H1 (cell line): ENCODE measurements at regions not wholly inside any gene's neighbourhood (a gene's known extent, or its start where the extent isn't known, plus 50 kb on each side); places are given as distances from the start of the nearest gene placed in this dataset.

ENCODE experiments used
- CTCF ChIA-PET: fragments of 300-600 bp; sonication (Branson Sonifier 250); formaldehyde crosslinking; loops from one replicate; lab custom pipeline; 2021; ENCODE audit not compliant: partially characterized antibody; lab: Charles Lee
- POLR2A ChIA-PET: fragments of 300-600 bp; sonication (Branson Sonifier 250); formaldehyde crosslinking; loops from one replicate; lab custom pipeline; 2021; ENCODE audit warnings: inconsistent platforms; ENCODE audit not compliant: partially characterized antibody; lab: Charles Lee
- DNase-seq, 2 experiments: peaks; one replicate each; pipeline versions ENCODE4 v3.0.0 to v3.0.0-alpha.2; 2010 to 2022; ENCODE audit warnings: low spot score in 2 of 2, low read depth in 1 of 2, mixed read lengths in 1 of 2
- FAIRE-seq: peaks from 2 replicates; lab custom pipeline; 2011; peaks lifted over from hg19 to GRCh38; lab: Jason Lieb, UNC
- H2AFZ ChIP-seq: 2 replicates; pipeline ENCODE4 v1.8.1; 2012; ENCODE audit warnings: low read length, inconsistent platforms
- H2AK5ac ChIP-seq: 2 replicates; pipeline ENCODE4 v1.6.1; 2013; ENCODE audit warnings: low read depth, low read length
- H2BK120ac ChIP-seq: replicated peaks from 2 replicates; pipeline ENCODE3; 2013; ENCODE audit warnings: low read depth, low read length, inconsistent platforms
- H2BK12ac ChIP-seq: 2 replicates; pipeline ENCODE4 v1.6.1; 2013; ENCODE audit warnings: low read depth, low read length
- H2BK15ac ChIP-seq: 2 replicates; pipeline ENCODE4 v1.6.1; 2013; ENCODE audit warnings: low read length
- H2BK20ac ChIP-seq: 2 replicates; pipeline ENCODE4 v1.6.1; 2013; ENCODE audit warnings: low read length
- H2BK5ac ChIP-seq: 2 replicates; pipeline ENCODE4 v1.6.1; 2013; ENCODE audit warnings: low read depth, low read length
- H3K14ac ChIP-seq: 2 replicates; pipeline ENCODE4 v1.6.1; 2013; ENCODE audit warnings: inconsistent platforms; ENCODE audit not compliant: insufficient read length
- H3K18ac ChIP-seq: 2 replicates; pipeline ENCODE4 v1.6.1; 2013; ENCODE audit warnings: low read length; ENCODE audit errors: extremely low read depth
- H3K23ac ChIP-seq: 2 replicates; pipeline ENCODE4 v1.6.1; 2013; ENCODE audit warnings: inconsistent platforms; ENCODE audit not compliant: insufficient read length
- H3K23me2 ChIP-seq: 2 replicates; pipeline ENCODE4 v1.6.1; 2013; ENCODE audit warnings: low read depth, low read length
- H3K27ac ChIP-seq: 2 replicates; pipeline ENCODE4 v1.6.1; 2011; ENCODE audit warnings: low read depth, low read length, inconsistent platforms
- H3K27me3 ChIP-seq, 4 experiments: replicated peaks in 1 of 4; 1 replicate in 1 of 4; 2 replicates in 3 of 4; pipeline versions ENCODE4 v1.6.1 to v1.8.1; 2011 to 2013; ENCODE audit warnings: low read length in 3 of 4, mild to moderate bottlenecking in 3 of 4, inconsistent platforms in 2 of 4, mixed read lengths in 2 of 4, moderate library complexity in 1 of 4; ENCODE audit not compliant: control insufficient read depth in 3 of 4, insufficient read depth in 3 of 4; ENCODE audit errors: extremely low read depth in 1 of 4
- H3K36me3 ChIP-seq, 4 experiments: 2 replicates each; pipeline versions ENCODE4 v1.6.1 to v1.8.1; 2011 to 2013; ENCODE audit warnings: mild to moderate bottlenecking in 4 of 4, low read length in 3 of 4, moderate library complexity in 2 of 4, control low read depth in 1 of 4, inconsistent platforms in 1 of 4; ENCODE audit not compliant: insufficient read depth in 4 of 4, control insufficient read depth in 2 of 4
- H3K4ac ChIP-seq: replicated peaks from 2 replicates; pipeline ENCODE3; 2013; ENCODE audit warnings: low read length, low read depth, mixed read lengths, inconsistent platforms; ENCODE audit not compliant: insufficient read length
- H3K4me1 ChIP-seq, 4 experiments: replicated peaks in 1 of 4; 1 replicate in 1 of 4; 2 replicates in 3 of 4; pipeline versions ENCODE4 v1.6.1 to v1.8.1; 2011 to 2013; ENCODE audit warnings: low read length in 3 of 4, inconsistent platforms in 2 of 4, mixed read lengths in 1 of 4; ENCODE audit not compliant: insufficient read depth in 4 of 4, control insufficient read depth in 3 of 4
- H3K4me2 ChIP-seq, 2 experiments: 2 replicates each; pipeline versions ENCODE4 v1.6.1 to v1.8.1; 2011 to 2013; ENCODE audit warnings: low read depth in 2 of 2, low read length in 2 of 2, control low read depth in 1 of 2, inconsistent platforms in 1 of 2, mild to moderate bottlenecking in 1 of 2; ENCODE audit not compliant: insufficient read depth in 1 of 2
- H3K4me3 ChIP-seq, 4 experiments: fragments of 200-600, 300-600 bp in 1 of 4; sonication (generic), shearing (Covaris generic), sonication (Bioruptor Twin) in 1 of 4; 2 replicates each; pipeline versions ENCODE4 v1.5.1 to v1.8.1; 2011 to 2016; ENCODE audit warnings: low read length in 4 of 4, low read depth in 3 of 4, control low read depth in 2 of 4, inconsistent platforms in 2 of 4, mild to moderate bottlenecking in 2 of 4, mixed read lengths in 1 of 4, moderate library complexity in 1 of 4; ENCODE audit not compliant: insufficient read depth in 2 of 4; ENCODE audit errors: extremely low read depth in 1 of 4
- H3K56ac ChIP-seq: replicated peaks from 2 replicates; pipeline ENCODE3; 2013; ENCODE audit warnings: low read depth, mild to moderate bottlenecking, mixed read lengths, low read length, inconsistent platforms; ENCODE audit not compliant: insufficient read length
- H3K79me1 ChIP-seq: 2 replicates; pipeline ENCODE4 v1.6.1; 2013; ENCODE audit warnings: low read depth, low read length, control low read depth
- H3K79me2 ChIP-seq, 2 experiments: 2 replicates each; pipeline versions ENCODE4 v1.6.1 to v1.8.1; 2012 to 2013; ENCODE audit warnings: low read length in 2 of 2, mild to moderate bottlenecking in 2 of 2, inconsistent platforms in 1 of 2; ENCODE audit not compliant: insufficient read depth in 2 of 2, control insufficient read depth in 1 of 2
- H3K9ac ChIP-seq, 4 experiments: replicated peaks in 1 of 4; 1 replicate in 1 of 4; 2 replicates in 3 of 4; pipeline versions ENCODE4 v1.6.1 to v1.8.1; 2011 to 2013; ENCODE audit warnings: low read depth in 3 of 4, low read length in 3 of 4, control low read depth in 2 of 4, mild to moderate bottlenecking in 2 of 4, moderate library complexity in 2 of 4, inconsistent platforms in 1 of 4; ENCODE audit errors: extremely low read depth in 1 of 4
- H3K9me3 ChIP-seq, 2 experiments: 2 replicates each; pipeline versions ENCODE4 v1.6.1 to v1.8.1; 2012 to 2013; ENCODE audit warnings: mild to moderate bottlenecking in 2 of 2, moderate library complexity in 2 of 2, control low read depth in 1 of 2, inconsistent platforms in 1 of 2, low read depth in 1 of 2, low read length in 1 of 2, mixed read lengths in 1 of 2; ENCODE audit not compliant: insufficient read depth in 2 of 2
- H4K20me1 ChIP-seq, 2 experiments: replicated peaks in 1 of 2; 2 replicates each; pipeline versions ENCODE3 to v1.8.1; 2011 to 2013; ENCODE audit warnings: inconsistent platforms in 2 of 2, low read length in 2 of 2, mild to moderate bottlenecking in 1 of 2; ENCODE audit not compliant: insufficient read depth in 2 of 2, control insufficient read depth in 1 of 2
- H4K5ac ChIP-seq: 2 replicates; pipeline ENCODE4 v1.6.1; 2013; ENCODE audit warnings: low read length, low read depth, mixed read lengths, inconsistent platforms; ENCODE audit not compliant: insufficient read length
- H4K8ac ChIP-seq: 2 replicates; pipeline ENCODE4 v1.8.0; 2013; ENCODE audit warnings: mild to moderate bottlenecking, moderate library complexity, low read length, inconsistent platforms; ENCODE audit not compliant: insufficient read depth; ENCODE audit errors: extremely low read depth
- H4K91ac ChIP-seq: replicated peaks from 2 replicates; pipeline ENCODE3; 2013; ENCODE audit warnings: low read length, mixed read lengths, inconsistent platforms; ENCODE audit not compliant: insufficient read length
- BRCA1 ChIP-seq: IDR thresholded peaks from 2 replicates; pipeline ENCODE4 v1.6.1; 2012; ENCODE audit warnings: low read depth, low read length, improper control_type of control experiment
- CBX8 ChIP-seq: fragments of 300-800, 300-1000 bp; sonication (generic); IDR thresholded peaks from 2 replicates; pipeline ENCODE4 v1.7.1; 2016; ENCODE audit warnings: low read depth, low read length, borderline replicate concordance
- CHD1 ChIP-seq: IDR thresholded peaks from 2 replicates; pipeline ENCODE4 v1.6.1; 2012; ENCODE audit warnings: low read depth, low read length, improper control_type of control experiment
- KDM1A ChIP-seq: fragments of 200-600, 300-600 bp; sonication (generic); IDR thresholded peaks from 2 replicates; pipeline ENCODE4 v1.7.1; 2016; ENCODE audit warnings: mild to moderate bottlenecking, low read length, borderline replicate concordance
- TAF7 ChIP-seq: optimal IDR thresholded peaks from 2 replicates; pipeline ENCODE3; 2011; ENCODE audit warnings: low read depth, mild to moderate bottlenecking, inconsistent platforms, low read length, moderate library complexity, borderline replicate concordance
- TBP ChIP-seq: IDR thresholded peaks from 2 replicates; pipeline ENCODE4 v1.6.1; 2011; ENCODE audit warnings: low read depth, low read length, improper control_type of control experiment
- ZNF274 ChIP-seq: IDR thresholded peaks from 2 replicates; pipeline ENCODE4 v1.7.0; 2012; ENCODE audit warnings: low read length, borderline replicate concordance; ENCODE audit errors: extremely low read depth
- WGBS, 2 experiments: shearing (Covaris generic) in 1 of 2; methylation state at CpG; one replicate each; pipeline versions ENCODE4 v1.1.6 to v1.1.7; 2013 to 2015; ENCODE audit warnings: low lambda C conversion rate in 2 of 2, mixed read lengths in 2 of 2, inconsistent platforms in 1 of 2, low coverage in 1 of 2, missing lambda C conversion rate in 1 of 2; ENCODE audit not compliant: insufficient replicate concordance in 2 of 2, insufficient coverage in 1 of 2, insufficient read length in 1 of 2; ENCODE audit errors: extremely low coverage in 1 of 2, missing lambda C conversion rate in 1 of 2; 5-methylcytosine and 5-hydroxymethylcytosine counted together
- TF ChIP-seq, protein P1 (sequence below): IDR thresholded peaks from 2 replicates; pipeline ENCODE4 v1.6.1; 2011; ENCODE audit warnings: low read depth, mild to moderate bottlenecking, low read length; ENCODE audit not compliant: insufficient read depth
- TF ChIP-seq, protein P2 (sequence below): IDR thresholded peaks from 2 replicates; pipeline ENCODE4 v1.6.1; 2012; ENCODE audit warnings: inconsistent platforms

DNA sequence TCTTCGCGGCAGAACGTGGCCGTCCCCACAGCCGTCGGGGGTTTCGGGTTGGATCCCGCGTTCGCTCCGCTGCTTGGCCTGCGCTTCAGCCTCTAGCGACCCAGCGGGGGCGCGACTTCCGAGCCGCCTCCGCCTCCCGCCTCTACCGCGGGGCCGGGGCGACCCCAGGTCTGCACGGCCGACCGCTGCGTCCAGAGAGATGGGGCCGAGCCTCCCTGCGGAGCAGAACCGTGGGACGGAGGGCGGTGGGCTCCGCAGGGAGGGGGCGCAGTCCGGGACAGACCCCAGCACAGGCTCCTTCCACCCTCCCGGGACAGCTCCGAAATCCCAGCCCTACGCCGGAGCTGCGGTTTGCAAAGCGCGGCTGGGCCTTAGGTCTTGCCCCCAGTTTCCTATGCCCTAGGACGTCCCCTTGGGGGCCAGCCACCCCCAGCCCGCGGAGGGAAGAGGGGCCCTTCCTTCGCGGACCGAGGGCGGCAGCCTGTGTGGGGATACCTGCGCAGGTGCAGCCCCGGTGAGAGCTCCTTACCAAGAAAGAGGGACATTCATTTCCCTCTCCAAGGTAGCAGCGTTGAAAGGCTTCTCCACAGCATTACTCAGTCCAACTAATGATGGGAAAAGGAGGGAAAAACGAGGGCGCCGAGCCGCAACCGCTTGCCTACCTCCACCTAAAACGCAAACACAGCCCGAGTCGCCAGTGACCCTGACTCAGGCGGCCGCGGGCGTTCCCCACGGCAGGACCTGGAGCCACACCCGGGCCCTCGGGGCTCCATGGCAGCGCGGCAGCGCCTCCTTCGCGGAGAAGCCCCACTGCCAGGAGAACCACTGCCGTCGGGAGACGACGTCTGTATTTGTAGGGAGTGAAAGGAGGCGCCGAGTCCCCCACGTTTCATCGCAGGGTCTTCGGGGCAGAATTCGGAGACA lies 115.7 kb downstream of the BMS1 start:
- Histone ChIP-seq H2BK15ac (no peak overlapping the region), H4K91ac (no peak overlapping the region), H4K20me1 (no peaks in the 10 kb centered on the region), H4K5ac (no peak overlapping the region), H3K4ac (no peak overlapping the region), H3K79me2 (no peaks in the 10 kb centered on the region), H3K9ac (no peak overlapping the region), H3K36me3 (no peaks in the 10 kb centered on the region), H2BK5ac (no peak overlapping the region), H3K4me2 (no peak overlapping the region), H2BK12ac (no peak overlapping the region), H2BK120ac (no peak overlapping the region), H3K79me1 (no peaks in the 10 kb centered on the region), H3K23ac (no peak overlapping the region), H3K4me1 (no peaks in the 10 kb centered on the region), H3K56ac (no peak overlapping the region)
- POLR2A ChIA-PET: interaction anchor here (0.6 kb wide), 1 partner anchor 18 kb away, joined by 3 read pairs; no protein-coding TSS in a partner anchor
- no peak for FAIRE-seq
- 93% methylated on average over 37 of the region's 83 CpGs; no CpG with 5 or more reads in 1 of the 2 experiments for WGBS, 2 experiments
- CTCF ChIA-PET: interaction anchor here (1.1 kb wide), 1 partner anchor 144 kb away, joined by 3 read pairs; no protein-coding TSS in a partner anchor
- TF ChIP-seq CBX8 (no peak), BRCA1 (no peak), TAF7 (no peak), CHD1 (no peak), KDM1A (no peak), TBP (no peak), ZNF274 (no peak)
- TF ChIP-seq, protein P1, sequence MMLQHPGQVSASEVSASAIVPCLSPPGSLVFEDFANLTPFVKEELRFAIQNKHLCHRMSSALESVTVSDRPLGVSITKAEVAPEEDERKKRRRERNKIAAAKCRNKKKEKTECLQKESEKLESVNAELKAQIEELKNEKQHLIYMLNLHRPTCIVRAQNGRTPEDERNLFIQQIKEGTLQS: no peak
- TF ChIP-seq, protein P2, sequence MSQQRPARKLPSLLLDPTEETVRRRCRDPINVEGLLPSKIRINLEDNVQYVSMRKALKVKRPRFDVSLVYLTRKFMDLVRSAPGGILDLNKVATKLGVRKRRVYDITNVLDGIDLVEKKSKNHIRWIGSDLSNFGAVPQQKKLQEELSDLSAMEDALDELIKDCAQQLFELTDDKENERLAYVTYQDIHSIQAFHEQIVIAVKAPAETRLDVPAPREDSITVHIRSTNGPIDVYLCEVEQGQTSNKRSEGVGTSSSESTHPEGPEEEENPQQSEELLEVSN: no peak
- TF ChIP-seq, all 59 proteins: peak for 0
- Histone ChIP-seq H2AFZ (no peak overlapping the region), H3K14ac (no peak overlapping the region), H3K27ac (no peak overlapping the region), H3K9me3 (peaks cover 0 to 38% of the 10 kb centered on the region in 2 experiments; a peak in 2 of 4 replicates), H3K18ac (no peak overlapping the region), H3K23me2 (no peaks in the 10 kb centered on the region), H2BK20ac (no peak overlapping the region), H4K8ac (no peak overlapping the region), H3K27me3 (no peaks in the 10 kb centered on the region), H2AK5ac (no peak overlapping the region), H3K4me3 (no peak overlapping the region)
- no peak for DNase-seq
